ENCODE measurements at regions not wholly inside any gene's neighbourhood (a gene's known extent, or its start where the extent isn't known, plus 50 kb on each side); places are given as distances from the start of the nearest gene placed in this dataset. TPM values are rescaled to one million over a fixed set of nuclear protein-coding genes. Genes with fewer than 3 reads are reported as not detected.
"Not testable (repeated sequence)": the region's sequence is repeated elsewhere in the genome, so short reads cannot be mapped to it uniquely, and the experiment has no call there.

GRCh38 chr16:33064454-33065073 lies 129.5 kb upstream of the TP53TG3C start:
- H3K27ac ChIP-seq (ENCODE audit: low read depth, low read length); FAIRE-seq; POLR2A ChIA-PET (ENCODE audit: partially characterized antibody); H3K4me3 ChIP-seq (ENCODE audit: extremely low read depth in 1 of 4, insufficient read depth in 2 of 4, low read depth in 3 of 4, low read length in 4 of 4); H3K23me2 ChIP-seq (ENCODE audit: low read depth, low read length); H3K23ac ChIP-seq (ENCODE audit: insufficient read length); H3K56ac ChIP-seq (replicated peaks; ENCODE audit: insufficient read length, low read depth, low read length); H4K20me1 ChIP-seq (replicated peaks in 1 of 2; ENCODE audit: control insufficient read depth in 1 of 2, insufficient read depth in 2 of 2, low read length in 2 of 2); H3K9me3 ChIP-seq (ENCODE audit: insufficient read depth in 2 of 2, low read depth in 1 of 2, low read length in 1 of 2); H4K91ac ChIP-seq (replicated peaks; ENCODE audit: insufficient read length, low read length); H3K36me3 ChIP-seq (ENCODE audit: control insufficient read depth in 2 of 4, insufficient read depth in 4 of 4, low read length in 3 of 4); H2BK120ac ChIP-seq (replicated peaks; ENCODE audit: low read depth, low read length); H4K8ac ChIP-seq (ENCODE audit: extremely low read depth, insufficient read depth, low read length); H2BK20ac ChIP-seq (ENCODE audit: low read length); H3K18ac ChIP-seq (ENCODE audit: extremely low read depth, low read length); H2BK12ac ChIP-seq (ENCODE audit: low read depth, low read length); H2AK5ac ChIP-seq (ENCODE audit: low read depth, low read length); H3K79me1 ChIP-seq (ENCODE audit: low read depth, low read length); H2BK15ac ChIP-seq (ENCODE audit: low read length); H2BK5ac ChIP-seq (ENCODE audit: low read depth, low read length); H3K79me2 ChIP-seq (ENCODE audit: control insufficient read depth in 1 of 2, insufficient read depth in 2 of 2, low read length in 2 of 2); DNase-seq (ENCODE audit: low read depth in 1 of 2, low spot score in 2 of 2); H3K14ac ChIP-seq (ENCODE audit: insufficient read length); H3K4ac ChIP-seq (replicated peaks; ENCODE audit: insufficient read length, low read depth, low read length); CTCF ChIA-PET (ENCODE audit: partially characterized antibody); H3K4me1 ChIP-seq (replicated peaks in 1 of 4; ENCODE audit: control insufficient read depth in 3 of 4, insufficient read depth in 4 of 4, low read length in 3 of 4); H2AFZ ChIP-seq (ENCODE audit: low read length); H3K27me3 ChIP-seq (replicated peaks in 1 of 4; ENCODE audit: control insufficient read depth in 3 of 4, extremely low read depth in 1 of 4, insufficient read depth in 3 of 4, low read length in 3 of 4); H3K4me2 ChIP-seq (ENCODE audit: insufficient read depth in 1 of 2, low read depth in 2 of 2, low read length in 2 of 2); H4K5ac ChIP-seq (ENCODE audit: insufficient read length, low read depth, low read length); H3K9ac ChIP-seq (replicated peaks in 1 of 4; ENCODE audit: extremely low read depth in 1 of 4, low read depth in 3 of 4, low read length in 3 of 4): not testable (repeated sequence)
- WGBS, 2 experiments (ENCODE audit: extremely low coverage in 1 of 2, insufficient coverage in 1 of 2, insufficient read length in 1 of 2, insufficient replicate concordance in 2 of 2, low coverage in 1 of 2, low lambda C conversion rate in 2 of 2, missing lambda C conversion rate in 1 of 2), result 51 to 100% methylated on average over 2 of the region's 2 CpGs

Small RNAs in the stretch of these regions (small RNA-seq; reads per million reads assigned to genes)
- gene AC145350.3 (ENCODE audit: insufficient read depth), result not detected
